Astrocyte of the spinal cord (primary cell): ENCODE measurements at regions not wholly inside any gene's neighbourhood (a gene's known extent, or its start where the extent isn't known, plus 50 kb on each side); places are given as distances from the start of the nearest gene placed in this dataset.

ENCODE experiments used
- DNase-seq: peaks from one replicate; pipeline ENCODE4 v3.0.0; 2011; ENCODE audit warnings: low read depth, low spot score
- H3K4me3 ChIP-seq: 2 replicates; pipeline ENCODE4 v1.5.1; 2011; ENCODE audit warnings: low read depth, mild to moderate bottlenecking, low read length, moderate library complexity
- CTCF ChIP-seq: IDR thresholded peaks from 2 replicates; pipeline ENCODE4 v1.5.1; 2012; ENCODE audit warnings: low read depth, mild to moderate bottlenecking, low read length, inconsistent platforms
- in situ Hi-C: cut with HindIII; loops from 2 replicates; pipeline ENCODE4 v1.10.0; 2017; ENCODE audit warnings: low sequenced_read_pairs

DNA sequence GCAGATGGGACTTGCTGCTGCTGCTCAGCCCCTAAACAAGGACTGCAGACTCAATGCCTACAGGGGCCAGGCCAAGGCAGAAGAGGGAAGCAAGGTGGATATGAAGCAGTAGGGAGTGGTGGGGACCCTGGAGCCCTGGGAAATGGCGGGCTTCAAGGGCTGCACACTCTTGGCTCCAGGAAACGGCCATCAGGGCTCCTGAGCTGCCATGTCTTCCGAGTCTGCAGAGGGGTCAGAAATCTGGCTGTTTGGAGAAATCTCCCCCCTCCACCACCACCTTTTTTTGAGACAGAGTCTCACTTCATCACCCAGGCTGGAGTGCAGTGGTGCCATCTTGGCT lies 169.1 kb downstream of the KATNIP start:
- no peak overlapping the region for H3K4me3 ChIP-seq
- DNase-seq: no peak
- in situ Hi-C loops: no loop called here
- no peak for TF ChIP-seq CTCF

GRCh38 chr16:27720731-27721530 lies 171.0 kb downstream of the KATNIP start:
- no peak for TF ChIP-seq CTCF
- in situ Hi-C loops: no loop called here
- no peak overlapping the region for H3K4me3 ChIP-seq
- DNase-seq: no peak

- no peak for TF ChIP-seq CTCF
- H3K4me3 ChIP-seq: no peak overlapping the region
- in situ Hi-C loops: no loop called here
- DNase-seq: peak; percentile 55
Observed at GRCh38 chr16:27721531-27722181, 171.7 kb downstream of the KATNIP start.

- in situ Hi-C loops: no loop called here
- no peak overlapping the region for H3K4me3 ChIP-seq
- DNase-seq: no peak
- TF ChIP-seq CTCF: no peak
Observed at GRCh38 chr16:27722207-27722606, 172.3 kb downstream of the KATNIP start.

DNA sequence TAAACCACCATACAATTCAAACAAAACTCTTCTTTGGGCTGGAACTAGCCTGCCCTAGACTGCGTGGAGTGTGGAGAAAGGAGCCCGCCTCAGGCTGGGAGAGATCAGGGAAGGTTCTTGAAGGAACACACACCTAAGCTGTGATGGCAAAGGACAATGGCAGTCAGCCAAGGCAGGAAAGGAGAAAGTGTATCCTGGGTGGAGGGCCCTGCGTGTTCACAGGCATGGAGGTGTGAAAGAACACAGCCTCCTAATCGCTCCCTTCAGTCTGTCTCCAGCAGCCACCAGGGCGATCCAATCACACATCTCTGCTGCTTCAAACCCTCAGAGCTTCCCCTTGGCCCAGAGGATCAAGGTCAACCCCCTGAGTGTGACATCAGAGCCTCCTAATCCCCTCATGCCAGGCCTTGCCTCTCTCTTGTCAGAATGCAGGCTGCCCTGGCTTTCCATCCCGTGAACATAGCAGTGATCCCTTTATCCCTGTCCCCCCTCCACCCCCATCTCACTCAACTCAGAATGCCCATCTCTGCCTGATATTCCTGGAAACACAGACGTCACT lies 173.0 kb downstream of the KATNIP start:
- TF ChIP-seq CTCF: no peak
- in situ Hi-C loops: no loop called here
- DNase-seq: no peak
- no peak overlapping the region for H3K4me3 ChIP-seq

- H3K4me3 ChIP-seq: no peak overlapping the region
- no peak for TF ChIP-seq CTCF
- in situ Hi-C loops: no loop called here
- no peak for DNase-seq
Observed at GRCh38 chr16:27723711-27724481, 174.0 kb downstream of the KATNIP start.
